DMS79 (cell line): ENCODE measurements at regions not wholly inside any gene's neighbourhood (a gene's known extent, or its start where the extent isn't known, plus 50 kb on each side); places are given as distances from the start of the nearest gene placed in this dataset.
"Not testable (repeated sequence)": the region's sequence is repeated elsewhere in the genome, so short reads cannot be mapped to it uniquely, and the experiment has no call there.

ENCODE experiments used
- DNase-seq: peaks from one replicate; lab custom pipeline; 2025; lab: John Stamatoyannopoulos, UW

GRCh38 chr2:146465460-146465859 is 1379.4 kb upstream of the ACVR2A start:
- DNase-seq = no peak

DNA sequence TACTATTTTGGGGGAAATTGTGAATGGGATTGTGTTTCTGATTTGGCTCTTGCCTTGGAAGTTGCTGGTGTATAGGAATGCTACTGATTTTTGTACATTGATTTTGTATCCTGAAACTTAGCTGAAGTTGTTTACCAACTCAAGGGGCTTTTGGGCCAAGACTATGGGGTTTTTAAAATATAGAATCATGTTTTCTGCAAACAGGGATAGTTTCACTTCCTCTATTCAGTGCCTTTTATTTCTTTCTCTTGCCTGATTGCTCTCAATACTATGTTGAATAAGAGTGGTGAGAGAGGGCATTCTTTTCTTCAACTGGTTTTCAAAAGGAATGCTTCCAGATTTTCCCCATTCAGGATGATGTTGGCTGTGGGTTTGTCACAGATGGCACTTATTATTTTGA is 1383.8 kb upstream of the ACVR2A start:
- DNase-seq = no peak

- DNase-seq = no peak
Observed at GRCh38 chr2:146458585-146458984, 1386.2 kb upstream of the ACVR2A start.

- no peak for DNase-seq
Observed at GRCh38 chr2:146457221-146457620, 1387.6 kb upstream of the ACVR2A start.

GRCh38 chr2:146455325-146455724 is 1389.5 kb upstream of the ACVR2A start:
- DNase-seq = no peak

DNA sequence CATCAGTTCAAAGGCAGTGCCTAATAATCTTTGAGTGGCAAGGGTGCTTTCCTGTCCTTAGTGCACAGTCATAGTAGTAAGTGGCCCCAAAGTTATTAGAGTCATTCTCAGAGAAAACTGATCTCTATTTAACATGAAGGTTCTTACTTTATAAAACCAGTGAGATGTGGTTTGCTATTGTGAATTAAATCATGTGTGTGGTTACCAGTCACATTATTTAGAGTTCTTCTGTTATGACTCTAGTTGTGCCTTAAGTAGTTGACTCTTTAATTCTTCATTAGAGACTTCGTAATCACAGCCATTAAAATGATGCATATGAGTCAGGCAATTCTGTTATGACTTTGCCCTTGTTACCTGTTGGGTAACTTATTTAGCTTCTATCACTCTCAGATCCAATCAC is 1392.9 kb upstream of the ACVR2A start:
- no peak for DNase-seq

DNA sequence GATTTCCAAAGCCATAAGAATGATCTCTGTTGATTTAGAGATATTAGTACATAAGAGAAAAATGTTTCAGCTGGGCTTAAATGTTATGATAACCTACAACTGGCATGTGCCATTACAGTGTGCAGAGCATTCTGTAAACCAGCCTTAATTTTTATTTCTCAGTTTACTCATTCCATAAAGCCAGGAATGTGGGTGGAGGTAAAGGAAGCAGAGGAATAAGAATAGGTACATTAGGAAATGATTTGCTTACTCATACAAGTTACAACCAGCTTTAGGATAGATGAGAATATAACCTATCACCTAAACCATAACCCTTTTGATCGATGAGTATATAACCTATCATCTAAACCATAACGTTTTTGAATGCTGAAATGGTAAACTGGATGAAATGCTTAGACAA is 1394.7 kb upstream of the ACVR2A start:
- DNase-seq = no peak

DNA sequence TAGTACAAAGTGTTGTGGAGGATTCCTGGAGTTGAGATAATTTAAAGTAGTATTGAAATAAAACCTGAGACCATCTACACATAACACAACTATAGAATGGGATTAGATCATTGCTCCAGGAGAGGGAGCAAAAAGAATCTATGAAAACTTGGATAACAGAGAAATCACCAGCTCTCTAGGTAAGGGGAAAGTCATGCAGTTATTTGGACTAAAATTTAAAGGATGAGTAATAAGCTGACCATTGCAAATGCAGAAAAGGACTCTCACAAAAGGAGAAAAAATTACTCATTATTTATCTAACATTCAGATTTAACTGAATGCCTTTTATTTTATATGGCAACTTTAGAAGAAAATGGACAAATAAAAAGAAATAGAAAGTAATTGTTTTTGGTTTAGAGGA is 1399.8 kb upstream of the ACVR2A start:
- no peak for DNase-seq

DNA sequence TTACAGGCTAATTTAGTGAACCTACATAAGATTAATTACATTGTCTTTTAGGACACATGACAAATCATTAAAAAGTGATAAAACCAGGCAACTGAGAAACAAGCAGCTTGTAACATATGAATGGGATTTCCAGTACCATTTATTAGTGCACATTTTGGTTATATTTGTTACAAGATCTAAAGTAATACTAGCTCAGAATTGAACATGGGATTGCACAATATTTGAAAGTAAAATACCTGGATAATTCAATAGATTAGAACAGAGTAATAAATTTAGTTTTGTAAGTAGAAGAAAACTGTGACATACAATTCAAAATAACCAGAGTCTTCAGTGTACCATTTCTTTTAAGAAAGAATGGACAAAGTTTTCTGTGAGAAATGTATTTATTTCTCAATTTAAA is 1400.7 kb upstream of the ACVR2A start:
- no peak for DNase-seq

- no peak for DNase-seq
Observed at GRCh38 chr2:146438246-146438645, 1406.6 kb upstream of the ACVR2A start.

- DNase-seq = no peak
Observed at GRCh38 chr2:146437712-146438111, 1407.1 kb upstream of the ACVR2A start.

GRCh38 chr2:146433116-146433875 is 1411.5 kb upstream of the ACVR2A start:
- DNase-seq = no peak

- no peak for DNase-seq
Observed at GRCh38 chr2:146429366-146429765, 1415.5 kb upstream of the ACVR2A start.

- DNase-seq = no peak
Observed at GRCh38 chr2:146417942-146418341, 1426.9 kb upstream of the ACVR2A start.

DNA sequence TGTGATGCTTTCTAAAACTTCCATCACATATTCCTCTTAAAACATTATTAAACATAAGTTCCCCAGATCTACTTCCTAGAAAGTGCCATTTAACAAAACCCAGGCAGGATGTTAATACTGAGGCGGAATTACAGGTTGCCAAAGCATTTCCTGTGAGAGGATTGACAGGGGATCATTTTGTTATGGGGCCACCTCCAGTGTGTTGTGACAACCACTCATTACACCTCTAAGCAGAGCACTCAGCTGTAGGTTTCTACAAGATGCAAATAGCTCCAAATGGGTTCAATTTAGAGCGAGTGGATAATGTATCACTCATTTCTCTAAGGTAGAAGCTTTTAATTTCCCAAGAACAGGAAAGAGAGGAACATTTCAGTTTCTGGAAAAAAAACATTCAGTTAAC is 1429.5 kb upstream of the ACVR2A start:
- no peak for DNase-seq

DNA sequence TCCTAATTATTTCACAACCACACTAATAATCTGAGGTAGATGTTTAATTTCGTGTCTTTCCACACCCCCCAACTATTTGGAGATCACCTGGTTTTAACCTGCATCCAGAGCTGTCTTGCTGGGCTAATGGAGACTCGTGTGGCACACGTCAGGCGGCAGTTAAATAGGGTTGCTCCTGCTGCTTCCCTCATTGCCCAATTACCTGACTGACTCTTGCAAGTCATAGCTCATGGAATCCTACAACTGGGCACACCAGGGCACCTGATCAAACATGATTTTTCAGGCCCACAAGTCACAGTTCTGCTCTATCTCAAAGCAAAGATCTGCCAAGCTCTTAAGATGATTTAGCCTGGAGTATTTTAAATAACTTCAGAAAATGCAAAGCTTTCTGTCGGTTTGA is 1430.4 kb upstream of the ACVR2A start:
- no peak for DNase-seq

GRCh38 chr2:146413086-146413610 is 1431.7 kb upstream of the ACVR2A start:
- no peak for DNase-seq

GRCh38 chr2:146412625-146413024 is 1432.2 kb upstream of the ACVR2A start:
- no peak for DNase-seq

GRCh38 chr2:146405402-146406309 is 1439.2 kb upstream of the ACVR2A start:
- not testable (repeated sequence) for DNase-seq

- not testable (repeated sequence) for DNase-seq
Observed at GRCh38 chr2:146403546-146404160, 1441.2 kb upstream of the ACVR2A start.

- no peak for DNase-seq
Observed at GRCh38 chr2:146392631-146393030, 1452.2 kb upstream of the ACVR2A start.

DNA sequence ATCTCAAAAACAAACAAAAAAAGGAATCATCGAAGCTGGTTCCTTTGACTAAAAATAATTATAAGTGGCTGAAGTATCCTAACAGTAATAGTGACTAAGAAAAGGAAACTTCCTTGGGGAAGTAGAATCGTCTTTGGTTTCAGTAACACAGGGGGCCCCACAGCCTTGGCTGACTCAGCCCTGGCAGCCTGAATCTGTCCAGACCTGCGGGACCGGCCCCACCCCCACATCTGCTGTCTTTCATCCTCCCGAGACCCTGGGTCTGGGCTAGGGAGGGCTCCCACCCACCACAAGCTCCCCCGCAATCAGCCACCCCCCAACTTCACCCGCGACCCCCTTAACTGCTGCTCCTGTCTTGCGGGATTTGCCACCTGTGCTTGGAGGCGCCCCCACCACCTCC is 1452.6 kb upstream of the ACVR2A start:
- no peak for DNase-seq

GRCh38 chr2:146388757-146389156 is 1456.1 kb upstream of the ACVR2A start:
- DNase-seq = no peak
